IMR-90 (cell line): ENCODE measurements at regions not wholly inside any gene's neighbourhood (a gene's known extent, or its start where the extent isn't known, plus 50 kb on each side); places are given as distances from the start of the nearest gene placed in this dataset.

ENCODE experiments used
- ATAC-seq: fragments of 200-7000 bp; cut with Tn5 transposase; 2 replicates; pipeline ENCODE4 v1.9.1; 2020; ENCODE audit warnings: low read depth, mild to moderate bottlenecking, moderate library complexity
- BruUV-seq: library from RNA; stranded (reverse); fragments of 400-500 nt; replicated peaks from 2 replicates; lab custom pipeline; 2021; lab: Mats Ljungman, UMichigan
- CTCF ChIA-PET: fragments of 300-600 bp; formaldehyde crosslinking; extraction: SDS; loops from one replicate; lab custom pipeline; 2021; ENCODE audit warnings: antibody characterized with exemption; lab: Yijun Ruan, JAX
- POLR2A ChIA-PET: fragments of 300-600 bp; sonication (Branson Sonifier 250); formaldehyde crosslinking; loops from one replicate; lab custom pipeline; 2022; ENCODE audit warnings: antibody characterized with exemption; ENCODE audit not compliant: unreplicated experiment; lab: Charles Lee
- DNase-seq: peaks from one replicate; pipeline ENCODE4 v3.0.0; 2013
- H2AFZ ChIP-seq: replicated peaks from 2 replicates; pipeline ENCODE3; 2013; ENCODE audit warnings: low read length, mild to moderate bottlenecking; ENCODE audit not compliant: poor library complexity
- H2AK5ac ChIP-seq: 2 replicates; pipeline ENCODE4 v1.6.1; 2013; ENCODE audit warnings: low read depth, low read length, inconsistent platforms
- H2AK9ac ChIP-seq: replicated peaks from 2 replicates; pipeline ENCODE3; 2013; ENCODE audit warnings: mild to moderate bottlenecking, low read depth, low read length, moderate library complexity; ENCODE audit not compliant: poor library complexity
- H2BK120ac ChIP-seq: 2 replicates; pipeline ENCODE4 v1.6.1; 2013; ENCODE audit warnings: low read depth, low read length, inconsistent platforms
- H2BK15ac ChIP-seq: 3 replicates; pipeline ENCODE4 v1.6.1; 2013; ENCODE audit warnings: low read depth, low read length, inconsistent platforms
- H2BK20ac ChIP-seq: 2 replicates; pipeline ENCODE4 v1.6.1; 2013; ENCODE audit warnings: low read depth, mild to moderate bottlenecking, inconsistent platforms, low read length, moderate library complexity
- H2BK5ac ChIP-seq: 2 replicates; pipeline ENCODE4 v1.6.1; 2013; ENCODE audit warnings: mild to moderate bottlenecking, low read depth, low read length, inconsistent platforms; ENCODE audit not compliant: poor library complexity, severe bottlenecking
- H3K14ac ChIP-seq: replicated peaks from 2 replicates; pipeline ENCODE4 v1.6.1; 2013; ENCODE audit warnings: low read depth, low read length, inconsistent platforms
- H3K18ac ChIP-seq: 2 replicates; pipeline ENCODE4 v1.6.1; 2013; ENCODE audit warnings: low read depth, low read length, control low read depth
- H3K23ac ChIP-seq: 2 replicates; pipeline ENCODE4 v1.6.1; 2013; ENCODE audit warnings: low read depth, low read length, inconsistent platforms
- H3K27ac ChIP-seq: 2 replicates; pipeline ENCODE4 v1.5.1; 2013; ENCODE audit warnings: mild to moderate bottlenecking, control low read depth, low read length; ENCODE audit not compliant: insufficient read depth
- H3K27me3 ChIP-seq: 2 replicates; pipeline ENCODE4 v1.6.1; 2013; ENCODE audit warnings: low read length; ENCODE audit not compliant: control insufficient read depth, insufficient read depth
- H3K36me3 ChIP-seq: 2 replicates; pipeline ENCODE4 v1.6.1; 2013; ENCODE audit warnings: low read length, mixed read lengths; ENCODE audit not compliant: control insufficient read depth, insufficient read depth
- H3K4ac ChIP-seq: 2 replicates; pipeline ENCODE4 v1.6.1; 2013; ENCODE audit warnings: low read depth, low read length, inconsistent platforms
- H3K4me1 ChIP-seq: 2 replicates; pipeline ENCODE4 v1.6.1; 2013; ENCODE audit warnings: low read length, mixed read lengths; ENCODE audit not compliant: control insufficient read depth, insufficient read depth
- H3K4me2 ChIP-seq: 2 replicates; pipeline ENCODE4 v1.6.1; 2013; ENCODE audit warnings: low read depth, mild to moderate bottlenecking, control low read depth, low read length, moderate library complexity
- H3K4me3 ChIP-seq: 2 replicates; pipeline ENCODE4 v1.5.1; 2013; ENCODE audit warnings: low read depth, mild to moderate bottlenecking, control low read depth, low read length, moderate library complexity; ENCODE audit not compliant: insufficient read depth
- H3K56ac ChIP-seq: 2 replicates; pipeline ENCODE4 v1.6.1; 2013; ENCODE audit warnings: low read length, inconsistent platforms; ENCODE audit not compliant: insufficient read depth; ENCODE audit errors: extremely low read depth
- H3K79me1 ChIP-seq, 2 experiments: 2 replicates each; pipeline ENCODE4 v1.6.1; 2013; ENCODE audit warnings: low read length in 2 of 2, inconsistent platforms in 1 of 2, low read depth in 1 of 2
- H3K9ac ChIP-seq: 2 replicates; pipeline ENCODE4 v1.6.1; 2013; ENCODE audit warnings: low read depth, low read length, control low read depth
- H3K9me1 ChIP-seq: 2 replicates; pipeline ENCODE4 v1.6.1; 2013; ENCODE audit warnings: low read length, inconsistent platforms; ENCODE audit not compliant: insufficient read depth
- H3K9me3 ChIP-seq: 2 replicates; pipeline ENCODE4 v1.6.1; 2013; ENCODE audit warnings: low read length; ENCODE audit not compliant: control insufficient read depth, insufficient read depth
- H4K20me1 ChIP-seq: 2 replicates; pipeline ENCODE4 v1.6.1; 2013; ENCODE audit warnings: low read length, inconsistent platforms; ENCODE audit not compliant: insufficient read depth
- H4K5ac ChIP-seq: 2 replicates; pipeline ENCODE4 v1.6.1; 2013; ENCODE audit warnings: mild to moderate bottlenecking, low read depth, low read length, control low read depth
- H4K8ac ChIP-seq, 2 experiments: 2 replicates each; pipeline ENCODE4 v1.6.1; 2013; ENCODE audit warnings: low read depth in 2 of 2, low read length in 2 of 2, control low read depth in 1 of 2, inconsistent platforms in 1 of 2
- H4K91ac ChIP-seq: 2 replicates; pipeline ENCODE4 v1.6.1; 2013; ENCODE audit warnings: low read depth, low read length, inconsistent platforms; ENCODE audit not compliant: insufficient read depth
- BHLHE40 ChIP-seq: fragments of 150-350 bp; IDR thresholded peaks from 2 replicates; pipeline ENCODE4 v1.6.1; 2016; ENCODE audit warnings: mild to moderate bottlenecking, low read depth, low read length
- CEBPB ChIP-seq: IDR thresholded peaks from 2 replicates; pipeline ENCODE4 v1.6.1; 2012; ENCODE audit warnings: low read depth, low read length, improper control_type of control experiment
- CHD1 ChIP-seq: IDR thresholded peaks from 2 replicates; pipeline ENCODE4 v1.6.1; 2012; ENCODE audit warnings: low read depth, low read length, improper control_type of control experiment
- CTCF ChIP-seq: conservative IDR thresholded peaks from 2 replicates; pipeline ENCODE4 v1.5.1; 2012; ENCODE audit warnings: mild to moderate bottlenecking, low read depth, low read length, improper control_type of control experiment
- FOS ChIP-seq: fragments of 150-350 bp; IDR thresholded peaks from 2 replicates; pipeline ENCODE4 v1.6.1; 2016; ENCODE audit warnings: low read depth, low read length
- MAFK ChIP-seq: IDR thresholded peaks from 2 replicates; pipeline ENCODE4 v1.6.1; 2012; ENCODE audit warnings: low read depth, low read length, improper control_type of control experiment
- MAZ ChIP-seq: IDR thresholded peaks from 2 replicates; pipeline ENCODE4 v1.6.1; 2012; ENCODE audit warnings: low read depth, mild to moderate bottlenecking, low read length, improper control_type of control experiment, moderate library complexity, borderline replicate concordance
- MXI1 ChIP-seq: IDR thresholded peaks from 2 replicates; pipeline ENCODE4 v1.6.1; 2012; ENCODE audit warnings: low read depth, mild to moderate bottlenecking, low read length, moderate library complexity, borderline replicate concordance
- NFE2L2 ChIP-seq: fragments of 150-350 bp; IDR thresholded peaks from 2 replicates; pipeline ENCODE4 v1.6.1; 2016; ENCODE audit warnings: low read depth, mild to moderate bottlenecking, low read length
- POLR2A ChIP-seq: IDR thresholded peaks from 2 replicates; pipeline ENCODE4 v1.6.1; 2012; ENCODE audit warnings: mild to moderate bottlenecking, low read depth, low read length
- RAD21 ChIP-seq: IDR thresholded peaks from 2 replicates; pipeline ENCODE4 v1.6.1; 2012; ENCODE audit warnings: low read length, improper control_type of control experiment
- RCOR1 ChIP-seq: IDR thresholded peaks from 2 replicates; pipeline ENCODE4 v1.6.1; 2012; ENCODE audit warnings: mild to moderate bottlenecking, low read length, improper control_type of control experiment; ENCODE audit not compliant: insufficient replicate concordance
- RFX5 ChIP-seq: IDR thresholded peaks from 2 replicates; pipeline ENCODE4 v1.8.0; 2012; ENCODE audit warnings: low read depth, mild to moderate bottlenecking, low read length, moderate library complexity
- SMC3 ChIP-seq: fragments of 150-350 bp; IDR thresholded peaks from 2 replicates; pipeline ENCODE4 v1.6.1; 2016; ENCODE audit warnings: low read depth, mild to moderate bottlenecking, antibody characterized with exemption, low read length, moderate library complexity
- USF2 ChIP-seq: fragments of 150-350 bp; IDR thresholded peaks from 2 replicates; pipeline ENCODE4 v1.6.1; 2017; ENCODE audit warnings: mild to moderate bottlenecking, antibody characterized with exemption, low read length, low read depth
- WGBS, 2 experiments: methylation state at CpG; one replicate each; pipeline versions ENCODE4 v1.1.5 to v1.1.7; 2013; ENCODE audit warnings: missing lambda C conversion rate in 2 of 2; ENCODE audit not compliant: insufficient read length in 1 of 2; ENCODE audit errors: extremely low coverage in 2 of 2; 5-methylcytosine and 5-hydroxymethylcytosine counted together
- dilution Hi-C: fragments of 300-500 bp; cut with HindIII; formaldehyde crosslinking; loops from one replicate; pipeline ENCODE4 v1.14.3; 2018; ENCODE audit warnings: low sequenced_read_pairs; ENCODE audit not compliant: unreplicated experiment
- in situ Hi-C: fragments of 300-500 bp; cut with MboI; formaldehyde crosslinking; loops from 3 replicates; pipeline ENCODE4 v1.14.3; 2019; ENCODE audit warnings: low sequenced_read_pairs, inconsistent platforms, mixed read lengths
- intact Hi-C: fragments of 100-400 bp; cut with micrococcal nuclease; formaldehyde crosslinking; loops from 2 replicates; pipeline ENCODE4 v1.10.0; 2022
- TF ChIP-seq, protein P1 (sequence below): fragments of 150-350 bp; IDR thresholded peaks from 2 replicates; pipeline ENCODE4 v1.6.1; 2016; ENCODE audit warnings: low read depth, mild to moderate bottlenecking, low read length, moderate library complexity, borderline replicate concordance

- H3K23ac ChIP-seq, result no peak overlapping the region
- no peak for ATAC-seq
- no peak overlapping the region for H3K14ac ChIP-seq
- no peak overlapping the region for H2BK5ac ChIP-seq
- H3K9me1 ChIP-seq, result no peaks in the 10 kb centered on the region
- no peaks in the 10 kb centered on the region for H3K4me1 ChIP-seq
- no peak for TF ChIP-seq CTCF
- no peak for TF ChIP-seq CEBPB
- no peak for TF ChIP-seq USF2
- no peak for TF ChIP-seq POLR2A
- no peak for TF ChIP-seq CHD1
- no peak for TF ChIP-seq MXI1
- TF ChIP-seq NFE2L2, result no peak
- TF ChIP-seq RCOR1, result no peak
- TF ChIP-seq MAFK, result no peak
- TF ChIP-seq SMC3, result no peak
- TF ChIP-seq BHLHE40, result no peak
- TF ChIP-seq RAD21, result no peak
- TF ChIP-seq, protein P1, sequence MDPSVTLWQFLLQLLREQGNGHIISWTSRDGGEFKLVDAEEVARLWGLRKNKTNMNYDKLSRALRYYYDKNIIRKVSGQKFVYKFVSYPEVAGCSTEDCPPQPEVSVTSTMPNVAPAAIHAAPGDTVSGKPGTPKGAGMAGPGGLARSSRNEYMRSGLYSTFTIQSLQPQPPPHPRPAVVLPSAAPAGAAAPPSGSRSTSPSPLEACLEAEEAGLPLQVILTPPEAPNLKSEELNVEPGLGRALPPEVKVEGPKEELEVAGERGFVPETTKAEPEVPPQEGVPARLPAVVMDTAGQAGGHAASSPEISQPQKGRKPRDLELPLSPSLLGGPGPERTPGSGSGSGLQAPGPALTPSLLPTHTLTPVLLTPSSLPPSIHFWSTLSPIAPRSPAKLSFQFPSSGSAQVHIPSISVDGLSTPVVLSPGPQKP, result no peak
- TF ChIP-seq MAZ, result no peak
- TF ChIP-seq FOS, result no peak
- no peak for TF ChIP-seq RFX5
- H3K27ac ChIP-seq, result no peak overlapping the region
- H2AK5ac ChIP-seq, result no peak overlapping the region
- no peak overlapping the region for H3K4ac ChIP-seq
- H3K4me2 ChIP-seq, result no peak overlapping the region
- in situ Hi-C loops, result no loop called here
- intact Hi-C loops, result no loop called here
- no peak overlapping the region for H2BK15ac ChIP-seq
- dilution Hi-C loops, result no loop called here
- ChIA-PET POLR2A (no interaction called here), CTCF (no interaction called here)
- no peak overlapping the region for H3K18ac ChIP-seq
- H3K4me3 ChIP-seq, result no peak overlapping the region
- H2BK20ac ChIP-seq, result no peak overlapping the region
- no peak overlapping the region for H4K5ac ChIP-seq
- H2AFZ ChIP-seq, result no peak overlapping the region
- no peaks in the 10 kb centered on the region for H3K36me3 ChIP-seq
- H3K9me3 ChIP-seq, result no peaks in the 10 kb centered on the region
- no TSS peak for BruUV-seq
- WGBS, 2 experiments, result no CpG with 5 or more reads among the region's 3 CpGs
- H4K91ac ChIP-seq, result no peak overlapping the region
- H4K20me1 ChIP-seq, result no peaks in the 10 kb centered on the region
- H3K9ac ChIP-seq, result no peak overlapping the region
- no peak overlapping the region for H2BK120ac ChIP-seq
- no peak overlapping the region for H3K56ac ChIP-seq
- H3K27me3 ChIP-seq, result no peaks in the 10 kb centered on the region
- no peak overlapping the region for H2AK9ac ChIP-seq
- DNase-seq, result no peak
- no peaks in the 10 kb centered on the region for H3K79me1 ChIP-seq
- no peak overlapping the region for H4K8ac ChIP-seq
Observed at GRCh38 chr4:35189988-35190613, 1054.2 kb downstream of the ARAP2 start.
